Mesodermal cell (in vitro differentiated cells): ENCODE measurements at regions not wholly inside any gene's neighbourhood (a gene's known extent, or its start where the extent isn't known, plus 50 kb on each side); places are given as distances from the start of the nearest gene placed in this dataset.

Experiments used
- H3K27ac ChIP-seq: 2 replicates; pipeline ENCODE4 v1.7.0; 2013; ENCODE audit warnings: mild to moderate bottlenecking, low read depth, low read length, moderate library complexity; ENCODE audit not compliant: severe bottlenecking
- H3K36me3 ChIP-seq: 2 replicates; pipeline ENCODE4 v1.7.1; 2013; ENCODE audit warnings: mild to moderate bottlenecking, low read length, moderate library complexity; ENCODE audit not compliant: control insufficient read depth, insufficient read depth
- H3K4me1 ChIP-seq: one replicate; pipeline ENCODE4 v1.7.1; 2013; ENCODE audit warnings: mild to moderate bottlenecking, low read length; ENCODE audit not compliant: insufficient read depth, control insufficient read depth, poor library complexity, severe bottlenecking
- H3K4me3 ChIP-seq: 2 replicates; pipeline ENCODE4 v1.7.0; 2013; ENCODE audit warnings: low read length, control low read depth, mild to moderate bottlenecking; ENCODE audit not compliant: insufficient read depth, poor library complexity, severe bottlenecking; ENCODE audit errors: extremely low read depth
- H3K9me3 ChIP-seq: 2 replicates; pipeline ENCODE4 v1.7.1; 2013; ENCODE audit warnings: mild to moderate bottlenecking, low read length, moderate library complexity; ENCODE audit not compliant: control insufficient read depth
- WGBS, 2 experiments: methylation state at CpG; one replicate each; pipeline ENCODE4 v1.1.5; 2013; ENCODE audit warnings: missing lambda C conversion rate in 2 of 2; ENCODE audit not compliant: insufficient coverage in 2 of 2; 5-methylcytosine and 5-hydroxymethylcytosine counted together

- H3K36me3 ChIP-seq: no peaks in the 10 kb centered on the region
- no peaks in the 10 kb centered on the region for H3K9me3 ChIP-seq
- no peak overlapping the region for H3K4me3 ChIP-seq
- WGBS, 2 experiments: 66 to 73% methylated on average over 2 to 3 of the region's 6 CpGs
- peaks cover 13% of the 10 kb centered on the region for H3K4me1 ChIP-seq
- no peak overlapping the region for H3K27ac ChIP-seq
These were observed 423.1 kb downstream of the MAFB start for GRCh38 chr20:40265825-40266533.

- H3K4me3 ChIP-seq: no peak overlapping the region
- no peaks in the 10 kb centered on the region for H3K36me3 ChIP-seq
- H3K4me1 ChIP-seq: peaks cover 18% of the 10 kb centered on the region
- no peak overlapping the region for H3K27ac ChIP-seq
- WGBS, 2 experiments: 50 to 83% methylated on average over 1 to 2 of the region's 2 CpGs
- no peaks in the 10 kb centered on the region for H3K9me3 ChIP-seq
These were observed 426.8 kb downstream of the MAFB start for GRCh38 chr20:40262219-40262618.

- Histone ChIP-seq H3K4me1 (peaks cover 14% of the 10 kb centered on the region), H3K9me3 (no peaks in the 10 kb centered on the region), H3K36me3 (no peaks in the 10 kb centered on the region), H3K4me3 (no peak overlapping the region), H3K27ac (no peak overlapping the region)
- 60 to 100% methylated on average over 2 to 3 of the region's 4 CpGs for WGBS, 2 experiments
These were observed 430.1 kb downstream of the MAFB start for GRCh38 chr20:40258931-40259330.

- H3K4me1 ChIP-seq: peaks cover 13% of the 10 kb centered on the region
- H3K27ac ChIP-seq: no peak overlapping the region
- no peaks in the 10 kb centered on the region for H3K9me3 ChIP-seq
- no peak overlapping the region for H3K4me3 ChIP-seq
- H3K36me3 ChIP-seq: no peaks in the 10 kb centered on the region
- 100% methylated on average over 1 of the region's 2 CpGs; no CpG with 5 or more reads in 1 of the 2 experiments for WGBS, 2 experiments
These were observed 431.3 kb downstream of the MAFB start for GRCh38 chr20:40257763-40258162.

- no peak overlapping the region for H3K27ac ChIP-seq
- 80% methylated on average over 1 of the region's 1 CpG; no CpG with 5 or more reads in 1 of the 2 experiments for WGBS, 2 experiments
These were observed 433.7 kb downstream of the MAFB start for GRCh38 chr20:40255365-40255764.

GRCh38 chr20:40254023-40254772 lies 434.8 kb downstream of the MAFB start:
- Histone ChIP-seq H3K36me3 (no peaks in the 10 kb centered on the region), H3K9me3 (no peaks in the 10 kb centered on the region), H3K4me1 (peaks cover 5% of the 10 kb centered on the region), H3K27ac (no peak overlapping the region), H3K4me3 (no peak overlapping the region)
- WGBS, 2 experiments: 84% methylated on average over 2 of the region's 6 CpGs; no CpG with 5 or more reads in 1 of the 2 experiments

More at GRCh38 chr20:40255365-40255764, 433.7 kb downstream of the MAFB start:
- H3K4me3 ChIP-seq: no peak overlapping the region
- H3K36me3 ChIP-seq: no peaks in the 10 kb centered on the region
- H3K9me3 ChIP-seq: no peaks in the 10 kb centered on the region
- peaks cover 5% of the 10 kb centered on the region for H3K4me1 ChIP-seq

- no peaks in the 10 kb centered on the region for H3K9me3 ChIP-seq
- H3K4me3 ChIP-seq: no peak overlapping the region
- H3K36me3 ChIP-seq: no peaks in the 10 kb centered on the region
- 70 to 74% methylated on average over 4 to 8 of the region's 9 CpGs for WGBS, 2 experiments
- no peak overlapping the region for H3K27ac ChIP-seq
- no peaks in the 10 kb centered on the region for H3K4me1 ChIP-seq
These were observed 437.6 kb downstream of the MAFB start for GRCh38 chr20:40251284-40251932.

GRCh38 chr20:40249805-40250204 lies 439.2 kb downstream of the MAFB start:
- H3K27ac ChIP-seq: no peak overlapping the region
- no peaks in the 10 kb centered on the region for H3K36me3 ChIP-seq
- H3K4me3 ChIP-seq: no peak overlapping the region
- no peaks in the 10 kb centered on the region for H3K9me3 ChIP-seq
- H3K4me1 ChIP-seq: no peaks in the 10 kb centered on the region
- 83% methylated on average over 3 of the region's 3 CpGs; no CpG with 5 or more reads in 1 of the 2 experiments for WGBS, 2 experiments

GRCh38 chr20:40245829-40246228 lies 443.2 kb downstream of the MAFB start:
- Histone ChIP-seq H3K36me3 (no peaks in the 10 kb centered on the region), H3K4me3 (no peak overlapping the region), H3K4me1 (no peaks in the 10 kb centered on the region), H3K27ac (no peak overlapping the region), H3K9me3 (no peaks in the 10 kb centered on the region)

GRCh38 chr20:40244286-40244685 lies 444.8 kb downstream of the MAFB start:
- Histone ChIP-seq H3K36me3 (no peaks in the 10 kb centered on the region), H3K27ac (no peak overlapping the region), H3K4me1 (no peaks in the 10 kb centered on the region), H3K9me3 (no peaks in the 10 kb centered on the region), H3K4me3 (no peak overlapping the region)
- 93 to 94% methylated on average over 4 of the region's 4 CpGs for WGBS, 2 experiments
